Lower leg skin (tissue), 3 donors: ENCODE measurements at regions not wholly inside any gene's neighbourhood (a gene's known extent, or its start where the extent isn't known, plus 50 kb on each side); places are given as distances from the start of the nearest gene placed in this dataset.

Source experiments
- CTCF ChIP-seq, 3 donors: fragments of 450-650 bp; IDR thresholded peaks; one replicate each; pipeline ENCODE4 v1.5.1; 2016; ENCODE audit warnings: antibody characterized with exemption in 3 of 3, mild to moderate bottlenecking in 3 of 3, moderate library complexity in 2 of 3
- POLR2A ChIP-seq, 2 donors: fragments of 450-650 bp; IDR thresholded peaks; one replicate each; pipeline ENCODE4 v1.6.1; 2016 to 2017; ENCODE audit warnings: antibody characterized with exemption in 2 of 2, mild to moderate bottlenecking in 1 of 2, moderate library complexity in 1 of 2

DNA sequence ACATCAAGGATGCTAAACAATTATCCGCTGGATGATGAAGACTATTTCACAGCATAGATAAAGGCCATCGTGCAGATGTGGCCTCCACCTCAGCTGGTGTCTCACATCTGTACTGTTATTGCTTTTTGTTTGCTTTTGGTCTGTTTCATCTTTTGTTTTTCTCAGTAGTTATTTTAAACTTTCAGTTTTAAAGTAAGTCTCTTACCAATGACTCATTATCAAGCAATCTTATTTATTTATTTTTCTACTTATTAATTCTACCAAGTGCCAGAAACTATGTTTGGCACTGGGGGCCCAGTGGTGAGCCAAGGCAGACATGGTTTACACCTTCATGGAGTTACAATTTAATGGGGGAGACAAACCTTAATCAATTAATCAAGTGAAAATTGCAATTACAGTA lies 250.9 kb upstream of the TMEM72 start:
- no peak for TF ChIP-seq CTCF (IDR thresholded peaks at IDR 0.05)
- no peak for TF ChIP-seq POLR2A (IDR thresholded peaks at IDR 0.05)
